ENCODE measurements at regions not wholly inside any gene's neighbourhood (a gene's known extent, or its start where the extent isn't known, plus 50 kb on each side); places are given as distances from the start of the nearest gene placed in this dataset.
"Not testable (repeated sequence)": the region's sequence is repeated elsewhere in the genome, so short reads cannot be mapped to it uniquely, and the experiment has no call there.

DNA sequence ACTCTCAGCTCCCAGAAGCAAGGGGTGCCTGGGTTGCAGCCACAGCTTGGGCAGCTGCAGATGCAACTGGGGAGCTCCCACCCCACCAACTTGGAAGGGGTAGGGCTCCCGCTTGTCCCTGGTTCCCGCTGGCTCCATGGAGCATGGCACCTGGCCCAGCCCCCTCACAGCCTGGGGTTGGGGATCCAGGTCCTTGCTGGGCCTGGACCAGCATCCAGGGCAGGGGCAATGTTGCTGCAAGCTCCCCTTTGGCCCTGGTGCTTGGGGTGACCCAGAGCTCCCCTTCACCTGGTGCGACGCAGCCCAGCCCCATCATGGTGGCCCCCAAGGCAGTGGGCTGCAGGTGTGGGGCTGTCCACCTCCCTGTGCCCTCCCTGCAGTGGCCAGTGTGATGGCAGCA, 99.6 kb upstream of the FRMD4B start:
- no peak for DNase-seq (ENCODE audit: low read depth)

DNA sequence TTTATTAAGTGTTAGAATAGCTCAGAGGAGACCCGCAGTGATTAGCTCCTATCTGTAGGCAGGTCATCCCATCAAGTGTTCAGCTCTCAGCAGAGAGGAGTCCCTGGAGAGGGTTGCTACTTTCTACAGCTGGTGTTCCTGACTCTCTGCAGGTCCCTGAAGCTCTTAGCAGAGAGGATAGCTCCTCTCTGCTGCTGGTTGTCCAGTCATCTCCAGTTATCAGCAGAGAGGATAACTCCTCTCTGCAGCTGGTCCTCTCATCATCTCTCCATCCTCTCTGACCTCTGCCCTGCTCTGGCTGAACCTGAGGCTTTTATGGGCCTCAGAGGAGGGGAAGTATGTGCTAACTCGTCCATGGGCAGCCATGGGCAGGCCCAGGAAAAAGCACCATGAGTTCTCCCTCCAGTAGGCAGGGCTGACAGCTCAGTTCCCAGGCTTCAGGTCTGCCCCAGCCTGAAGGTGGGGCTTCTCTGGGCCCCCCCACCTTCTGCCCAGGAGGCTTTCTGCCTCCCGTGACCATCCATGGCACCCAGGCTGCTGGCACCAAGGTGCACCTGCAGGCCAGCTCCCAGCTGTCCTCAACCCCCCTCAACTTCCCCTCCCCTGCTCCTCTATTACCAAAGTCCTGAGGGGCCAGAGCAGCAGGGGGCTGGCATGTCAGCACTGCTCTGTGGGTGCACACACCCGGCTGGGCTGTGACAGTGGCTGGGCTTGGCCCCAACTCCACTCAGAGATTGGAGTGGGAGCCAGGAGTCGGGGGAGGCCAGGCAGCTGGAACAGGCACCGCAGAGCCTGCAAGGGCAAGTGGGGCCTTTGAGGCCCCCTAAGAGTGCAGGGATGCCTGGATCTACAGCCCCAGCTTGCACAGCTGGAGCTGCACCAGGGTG, 98.9 kb upstream of the FRMD4B start:
- DNase-seq (ENCODE audit: low read depth), result no peak

DNA sequence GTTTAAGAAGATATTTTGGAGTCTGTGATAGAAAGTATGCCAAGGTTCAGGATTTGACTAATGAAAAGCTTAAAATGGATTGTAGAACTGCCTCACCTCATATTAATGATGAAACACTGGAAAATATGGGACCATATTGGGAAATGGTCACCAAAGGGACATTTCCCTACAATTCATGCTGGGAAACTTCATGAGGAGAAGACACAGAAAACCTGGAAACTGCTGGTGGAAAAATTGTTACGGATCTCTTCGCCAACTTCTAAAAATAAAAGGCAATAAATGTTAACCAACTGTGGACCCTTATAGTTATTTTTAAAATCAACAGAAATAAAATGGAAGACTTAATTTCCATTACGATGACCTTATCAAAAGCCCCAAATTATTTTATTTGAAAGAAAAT, 97.6 kb upstream of the FRMD4B start:
- no peak for DNase-seq (ENCODE audit: low read depth)

DNA sequence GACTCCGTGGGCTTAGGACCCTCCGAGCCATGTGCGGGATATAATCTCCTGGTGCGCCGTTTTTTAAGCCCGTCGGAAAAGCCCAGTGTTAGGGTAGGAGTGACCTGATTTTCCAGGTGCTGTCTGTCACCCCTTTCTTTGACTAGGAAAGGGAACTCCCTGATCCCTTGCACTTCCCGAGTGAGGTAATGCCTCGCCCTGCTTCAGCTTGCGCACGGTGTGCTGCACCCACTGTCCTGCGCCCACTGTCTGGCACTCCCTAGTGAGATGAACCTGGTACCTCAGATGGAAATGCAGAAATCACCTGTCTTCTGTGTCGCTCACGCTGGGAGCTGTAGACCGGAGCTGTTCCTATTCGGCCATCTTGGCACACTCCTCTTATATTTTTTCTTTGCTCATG, 95.1 kb upstream of the FRMD4B start:
- DNase-seq (ENCODE audit: low read depth), result not testable (repeated sequence)

DNA sequence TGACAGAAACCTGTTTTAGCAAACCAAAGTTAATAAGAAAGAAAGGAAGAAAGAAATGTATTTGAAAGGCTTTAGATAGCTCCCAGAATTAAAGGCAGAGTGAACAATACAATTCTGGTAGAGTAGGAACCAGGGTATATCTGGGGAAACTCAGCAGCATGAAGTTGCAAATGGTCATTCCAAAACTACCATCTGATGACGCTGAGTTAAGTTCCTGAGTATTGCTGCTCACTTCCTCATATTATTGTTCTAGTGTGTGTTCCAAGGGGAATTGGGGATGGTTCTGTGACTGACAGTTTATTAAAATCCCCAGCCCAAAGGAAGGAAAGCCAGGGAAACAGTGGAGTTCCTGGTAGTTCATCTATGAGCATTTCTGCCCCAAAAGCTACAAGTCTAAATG, 88.3 kb upstream of the FRMD4B start:
- DNase-seq (ENCODE audit: low read depth), result no peak

DNA sequence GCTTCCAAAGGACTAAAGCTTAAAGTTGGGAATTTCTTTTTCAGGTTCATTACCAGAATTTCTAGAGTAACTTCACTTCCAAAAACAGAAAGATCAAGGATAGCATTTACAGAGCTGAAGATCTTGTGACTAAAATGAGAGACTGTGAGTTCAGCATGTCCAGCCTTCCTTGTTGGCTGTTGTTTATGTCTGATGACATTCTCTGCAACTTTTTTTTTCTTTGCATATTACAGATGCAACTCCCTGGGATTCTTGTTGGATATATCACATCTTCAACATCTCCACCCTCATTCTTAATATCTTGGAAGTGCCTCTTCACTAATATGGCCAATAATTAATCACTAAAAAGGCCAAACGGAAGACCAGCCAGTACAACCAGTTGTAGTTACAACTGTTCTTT, 86.2 kb upstream of the FRMD4B start:
- no peak for DNase-seq (ENCODE audit: low read depth)

DNA sequence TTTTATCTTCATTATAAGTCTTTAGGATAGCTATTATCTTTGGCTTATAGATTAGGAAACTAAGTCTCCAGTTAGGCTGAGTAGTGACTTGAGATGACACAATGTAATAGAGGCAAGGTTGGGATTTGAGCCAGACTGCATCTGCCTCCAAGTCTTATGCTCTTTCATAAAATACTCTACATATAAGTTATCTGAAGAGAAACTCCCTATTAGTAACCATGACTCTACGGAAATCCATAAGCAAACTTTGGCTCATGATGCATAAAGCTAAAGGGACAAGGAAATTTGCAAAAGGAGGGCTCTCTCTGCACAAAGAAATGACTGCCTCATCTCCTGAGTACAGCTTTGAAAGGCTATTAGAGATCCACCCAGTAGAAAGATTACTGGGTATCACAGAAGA, 77.6 kb upstream of the FRMD4B start:
- no peak for DNase-seq (ENCODE audit: low read depth)

DNA sequence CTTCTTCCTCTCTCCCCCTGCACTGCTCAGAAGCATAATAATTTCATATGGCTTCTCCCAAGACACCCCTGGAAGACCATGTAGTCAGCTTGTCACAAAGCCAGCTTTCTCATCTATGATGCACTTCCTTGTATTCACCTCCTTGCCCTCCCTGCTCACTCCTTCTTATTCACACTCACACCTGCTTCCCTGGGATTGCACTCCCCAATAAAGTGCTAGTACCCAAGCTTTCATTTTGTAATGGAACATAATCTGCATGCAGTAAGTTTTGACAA, 76.9 kb upstream of the FRMD4B start:
- no peak for DNase-seq (ENCODE audit: low read depth)

DNA sequence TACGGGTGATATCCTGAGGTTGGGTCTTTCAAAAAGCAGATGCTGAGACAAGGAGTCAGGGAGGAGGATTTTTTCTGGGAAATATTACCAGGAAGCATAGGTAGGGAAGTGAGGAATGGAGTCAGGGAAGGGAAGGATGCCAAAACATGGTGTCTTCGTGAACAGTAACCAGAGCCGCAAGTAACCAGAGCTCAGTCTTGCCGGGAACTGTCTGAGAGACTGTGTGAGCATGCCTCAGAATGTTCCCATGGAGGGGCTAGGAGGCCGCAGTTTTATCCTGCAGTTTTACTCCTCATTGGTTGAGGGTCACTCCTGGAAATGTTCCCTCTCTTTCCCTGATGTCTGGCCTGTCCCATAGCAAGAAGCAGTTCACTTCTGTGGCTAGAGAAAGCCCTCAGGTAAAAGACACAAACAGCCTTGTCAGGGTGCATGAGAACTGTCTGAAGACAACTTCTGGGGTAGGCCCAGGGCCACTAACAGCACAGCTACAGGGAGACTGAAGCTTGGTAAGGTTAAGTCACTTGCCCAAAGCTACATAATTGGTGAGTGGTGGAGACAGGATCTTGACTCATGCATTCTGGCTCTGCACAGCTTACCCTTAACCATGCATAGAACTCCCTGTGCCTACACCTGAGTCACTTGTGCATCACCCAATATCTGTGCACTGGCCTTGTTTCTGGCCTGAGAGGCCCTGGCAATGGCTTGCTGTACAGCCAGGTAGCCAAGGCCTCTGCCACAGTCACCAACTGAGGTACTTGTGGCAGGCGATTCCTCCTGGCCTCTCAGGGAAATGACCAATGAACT, 76.3 kb upstream of the FRMD4B start:
- DNase-seq (ENCODE audit: low read depth), result no peak

DNA sequence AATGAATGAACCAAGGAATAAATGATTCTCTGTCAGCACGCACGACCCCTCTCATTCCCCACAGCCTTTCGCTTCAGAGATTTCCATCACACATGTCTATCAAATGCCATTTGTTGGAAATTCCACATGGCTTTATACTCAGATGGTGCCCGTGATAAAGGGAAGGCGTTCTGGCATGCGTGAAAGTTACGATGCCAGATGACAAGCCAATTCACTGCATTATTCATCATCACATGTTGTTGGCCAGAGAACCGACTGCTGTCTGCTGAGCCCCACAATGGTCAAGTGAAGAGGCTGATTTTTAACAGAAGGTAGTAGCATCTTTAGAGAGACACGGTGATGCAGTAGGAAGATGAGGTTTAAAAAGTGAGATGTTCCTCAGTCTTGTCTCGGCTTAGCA, 74.1 kb upstream of the FRMD4B start:
- peak; percentile 15 for DNase-seq (ENCODE audit: low read depth)

DNA sequence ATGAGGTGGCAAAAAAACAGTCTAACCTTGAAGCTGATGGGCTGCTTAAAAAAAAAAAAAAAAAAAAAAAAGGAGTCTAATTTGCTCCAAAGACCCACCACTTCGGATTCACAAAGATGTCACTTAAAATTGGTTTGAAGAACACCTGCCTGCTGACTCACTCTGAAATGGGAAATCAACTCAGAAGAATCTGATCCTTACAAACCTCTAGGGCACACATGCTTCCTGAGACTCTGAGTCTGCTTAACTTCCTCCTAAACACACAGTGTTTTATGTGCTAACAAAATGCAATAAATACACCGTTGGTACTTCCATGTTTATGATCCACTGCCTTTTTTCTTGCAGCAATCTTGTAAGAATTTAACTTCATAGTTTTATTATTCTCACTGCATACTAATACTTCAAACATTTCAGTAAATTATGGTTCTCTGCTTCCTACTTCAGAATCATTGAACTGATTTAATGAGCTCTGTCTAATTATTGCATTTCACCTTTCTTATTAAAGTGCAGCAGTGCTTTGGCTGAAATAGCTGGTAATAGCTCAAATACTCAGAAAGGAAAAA, 73.0 kb upstream of the FRMD4B start:
- peak; percentile 5 for DNase-seq (ENCODE audit: low read depth)

DNA sequence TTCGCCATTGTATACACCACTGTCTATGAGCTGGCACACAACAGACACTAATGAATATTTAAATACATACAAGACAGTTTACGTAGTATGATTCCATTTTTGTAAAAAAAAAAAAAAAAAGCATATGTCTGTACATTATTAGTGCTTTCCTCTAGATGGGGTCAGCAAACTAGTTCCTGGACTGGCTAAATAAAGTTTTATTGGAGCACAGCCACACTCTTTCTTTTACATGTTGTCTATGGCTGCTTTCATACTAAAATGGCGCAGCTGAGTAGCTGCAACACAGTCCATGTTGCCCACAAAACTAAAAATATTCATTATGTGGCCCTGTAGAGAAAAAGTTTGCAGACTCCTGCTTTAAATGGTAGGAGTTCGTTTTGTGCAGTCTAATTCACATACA, 70.7 kb upstream of the FRMD4B start:
- DNase-seq (ENCODE audit: low read depth), result no peak

DNA sequence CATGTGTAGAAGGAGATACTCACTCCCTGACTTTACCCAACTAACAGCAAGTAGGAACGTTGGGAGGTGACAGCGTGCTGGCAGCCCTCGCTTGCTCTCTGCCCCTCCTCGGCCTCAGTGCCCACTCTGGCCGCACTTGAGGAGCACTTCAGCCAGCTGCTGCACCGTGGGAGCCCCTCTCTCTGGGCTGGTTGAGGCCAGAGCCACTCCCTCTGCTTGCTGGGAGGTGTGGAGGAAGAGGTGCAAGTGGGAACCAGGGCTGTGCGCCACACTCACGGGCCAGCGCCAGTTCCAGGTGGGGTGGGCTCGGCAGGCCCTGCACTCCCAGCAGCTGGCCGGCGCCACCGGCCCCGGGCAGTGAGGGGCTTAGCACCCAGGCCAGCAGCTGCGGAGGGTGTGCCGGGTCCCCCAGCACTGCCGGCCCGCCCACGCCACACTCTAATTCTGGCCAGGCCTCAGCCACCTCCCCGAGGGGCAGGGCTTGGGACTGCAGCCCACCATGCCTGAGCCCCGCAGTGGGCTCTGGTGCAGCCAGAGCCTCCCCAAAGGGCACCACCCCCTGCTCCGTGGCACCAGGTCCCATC, 68.4 kb upstream of the FRMD4B start:
- no peak for DNase-seq (ENCODE audit: low read depth)

DNA sequence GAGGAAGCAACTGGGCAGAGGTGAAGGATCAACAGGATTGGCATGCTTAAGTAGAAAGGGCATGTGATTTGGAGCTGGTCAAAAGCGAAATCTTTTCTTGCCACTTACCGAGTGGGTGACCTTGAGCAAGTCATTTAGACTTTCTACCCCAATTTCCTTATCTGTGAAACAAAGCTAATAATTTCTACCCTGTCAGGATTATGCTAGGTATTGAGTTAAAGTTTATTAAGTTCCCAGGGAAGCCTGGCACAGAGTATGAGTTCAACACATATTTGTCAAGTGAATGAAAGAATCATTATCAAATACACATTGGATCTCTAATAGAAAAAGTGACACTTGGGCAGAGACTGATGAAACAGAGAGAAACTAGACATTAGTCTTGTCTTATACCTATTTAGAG, 66.4 kb upstream of the FRMD4B start:
- DNase-seq (ENCODE audit: low read depth), result no peak

DNA sequence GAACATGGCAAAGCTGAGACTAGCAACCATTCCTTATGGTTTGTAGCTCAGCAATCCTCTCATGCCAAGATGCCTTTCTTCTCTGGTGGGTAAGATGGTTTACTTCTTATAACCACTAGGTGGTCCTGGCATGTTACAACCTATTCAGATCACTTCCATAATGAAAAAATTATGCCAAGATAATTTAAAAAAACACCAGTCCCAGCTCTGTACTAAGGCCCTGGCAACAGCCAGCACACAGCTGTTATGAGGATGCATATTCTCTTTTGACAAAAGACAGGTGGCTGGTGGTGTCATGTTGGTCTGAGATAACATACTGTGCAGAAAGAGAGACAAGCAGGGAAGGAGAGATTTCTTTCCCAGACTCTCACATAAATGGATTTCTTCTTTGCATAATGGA, 65.7 kb upstream of the FRMD4B start:
- no peak for DNase-seq (ENCODE audit: low read depth)

DNA sequence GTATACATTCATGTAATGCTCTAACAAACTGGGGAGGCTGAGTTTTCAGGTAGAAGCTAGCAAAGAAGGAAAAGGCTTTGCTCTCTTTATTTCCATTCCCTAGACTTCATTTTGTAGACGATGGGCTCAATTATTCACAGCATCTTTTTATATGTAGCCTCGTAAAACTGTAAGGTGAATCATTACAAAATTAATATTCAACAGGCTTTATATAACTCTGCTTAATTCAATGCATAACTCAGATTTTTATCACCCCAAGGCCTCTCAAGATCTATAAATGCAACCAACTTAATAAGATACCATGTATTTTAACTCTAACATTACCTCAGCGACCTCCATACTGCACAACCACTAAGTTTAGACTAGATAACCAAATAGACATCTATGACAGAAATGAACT, 63.0 kb upstream of the FRMD4B start:
- DNase-seq (ENCODE audit: low read depth), result no peak

DNA sequence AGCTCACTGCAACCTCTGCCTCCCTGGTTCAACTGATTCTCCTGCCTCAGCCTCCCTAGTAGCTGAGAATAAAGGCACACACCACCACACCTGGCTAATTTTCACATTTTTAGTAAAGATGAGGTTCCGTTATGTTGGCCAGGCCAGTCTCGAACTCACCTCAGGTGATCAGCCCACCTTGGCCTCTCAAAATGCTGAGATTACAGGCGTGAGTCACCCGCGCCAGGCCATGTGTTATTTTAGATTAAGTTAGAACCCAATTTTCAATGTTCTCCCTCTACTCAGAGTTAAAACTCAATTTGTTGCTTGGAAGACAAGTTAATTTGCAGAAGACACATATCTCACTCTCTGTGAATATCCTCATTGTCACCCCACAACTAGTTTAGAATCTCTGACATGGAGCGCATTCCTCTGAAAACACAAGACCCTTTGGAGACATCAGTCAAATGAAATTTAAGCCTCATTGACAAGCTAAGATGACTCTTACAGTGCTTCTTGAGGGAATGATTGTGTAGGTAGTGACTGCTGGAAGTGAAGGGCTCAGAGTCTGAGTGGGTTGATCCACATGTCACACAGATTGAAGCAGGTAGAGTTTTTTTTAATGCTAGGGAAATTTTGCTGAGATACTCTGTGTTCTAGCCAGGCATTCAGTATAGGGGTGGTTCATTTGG, 60.6 kb upstream of the FRMD4B start:
- no peak for DNase-seq (ENCODE audit: low read depth)

DNA sequence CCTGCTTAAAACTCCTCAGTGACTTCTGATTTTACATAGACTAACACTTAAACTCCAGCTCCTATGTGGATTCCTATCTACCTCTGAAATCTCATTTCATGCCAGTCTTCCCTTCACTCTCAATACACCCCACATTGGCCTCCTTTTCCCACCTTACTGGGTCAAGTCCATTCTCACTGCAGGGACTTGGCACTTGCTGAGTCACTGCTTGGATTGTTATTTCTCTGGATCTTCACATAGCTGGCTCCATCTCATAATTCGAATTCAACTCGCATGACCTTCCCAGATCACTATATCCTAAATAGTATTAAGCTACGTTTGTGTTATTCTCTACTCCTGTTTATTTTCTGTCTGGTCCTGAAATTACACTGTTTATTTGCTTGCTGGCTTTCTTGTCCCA, 59.6 kb upstream of the FRMD4B start:
- no peak for DNase-seq (ENCODE audit: low read depth)

DNA sequence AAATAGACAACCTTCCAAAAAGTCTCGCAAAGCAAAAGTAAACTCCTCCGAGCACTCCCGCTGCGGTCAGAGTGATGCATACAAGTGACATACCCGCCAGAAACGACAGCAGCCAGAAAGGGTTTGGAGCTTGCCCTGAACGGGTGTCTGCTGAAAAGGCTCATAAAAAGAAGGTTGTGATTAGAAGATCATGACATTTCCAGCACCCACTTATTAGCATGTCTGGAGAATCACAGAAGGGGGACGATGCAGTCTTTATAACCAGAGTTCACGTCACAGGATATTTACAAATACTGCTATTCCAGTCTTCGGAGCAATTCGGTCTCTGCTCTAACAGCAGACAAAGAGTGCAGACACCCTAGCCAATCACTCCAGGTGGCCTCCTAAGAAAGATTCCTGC, 59.1 kb upstream of the FRMD4B start:
- no peak for DNase-seq (ENCODE audit: low read depth)

DNA sequence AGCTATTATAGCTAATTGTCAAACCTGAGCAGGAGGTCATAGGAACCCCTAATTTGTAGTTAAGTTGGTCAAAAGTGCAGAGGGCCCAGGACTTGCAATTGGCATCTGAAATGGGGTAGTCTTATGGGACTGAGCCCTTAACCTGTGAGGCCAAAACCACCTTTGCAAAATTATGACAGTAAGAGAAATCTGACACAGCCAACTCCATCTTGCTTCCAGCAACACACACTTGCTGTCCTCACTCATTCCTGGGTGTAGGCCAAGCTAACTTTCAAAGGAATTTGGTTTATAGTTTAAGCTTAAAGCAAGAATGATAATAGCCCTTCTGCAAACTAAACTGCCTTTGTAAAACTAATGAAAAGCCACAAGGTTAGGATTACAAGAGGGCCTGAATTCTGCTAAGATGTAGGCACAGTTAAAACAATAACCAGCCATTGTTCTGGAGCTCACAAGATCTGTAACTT, 57.6 kb upstream of the FRMD4B start:
- no peak for DNase-seq (ENCODE audit: low read depth)

DNA sequence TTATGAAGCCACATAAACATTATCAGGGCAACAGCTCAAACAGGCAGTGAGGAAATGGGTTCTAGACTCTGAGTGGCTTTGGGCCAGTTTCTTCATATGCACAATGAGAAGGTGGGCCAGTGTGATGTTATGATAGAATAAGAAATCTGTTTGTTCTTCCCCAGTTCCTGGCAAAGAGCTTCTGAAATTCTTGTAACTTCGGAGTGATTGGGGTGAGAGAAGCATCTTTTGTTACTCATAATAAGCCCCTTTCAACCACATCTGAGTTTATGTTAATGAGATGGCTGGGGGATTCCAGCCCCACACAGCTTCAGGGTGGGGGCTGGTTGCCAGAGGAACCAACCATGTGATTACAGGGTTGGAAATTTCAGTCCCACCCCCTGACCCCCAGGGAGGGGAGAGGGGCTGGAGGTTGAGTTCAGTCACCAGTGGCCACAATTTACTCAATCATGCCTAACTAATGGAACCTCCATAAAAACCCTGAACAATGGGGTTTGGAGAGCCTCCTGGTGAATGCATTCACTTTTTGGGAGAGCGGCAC, 57.0 kb upstream of the FRMD4B start:
- no peak for DNase-seq (ENCODE audit: low read depth)

DNA sequence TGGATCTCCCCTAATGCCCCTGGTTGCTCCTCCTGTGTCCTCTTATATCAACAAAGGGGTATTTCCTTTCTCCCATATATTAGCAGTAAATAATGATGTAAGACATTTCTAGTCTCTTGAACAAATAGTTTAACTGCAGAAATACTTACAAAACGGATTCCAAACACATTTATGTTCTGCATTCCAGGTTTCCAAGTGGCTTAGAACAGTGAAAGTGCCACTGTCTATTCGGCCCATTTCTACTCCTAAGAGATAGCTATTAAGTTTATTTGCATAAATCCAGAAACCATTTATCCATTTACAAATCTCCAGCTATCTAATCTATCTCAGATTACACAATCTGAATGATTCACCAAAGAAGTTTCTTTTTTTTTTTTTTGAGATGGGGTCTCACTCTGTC, 55.8 kb upstream of the FRMD4B start:
- DNase-seq (ENCODE audit: low read depth), result no peak

Measured in RPMI7951 (cell line).